ENCODE measurements at regions not wholly inside any gene's neighbourhood (a gene's known extent, or its start where the extent isn't known, plus 50 kb on each side); places are given as distances from the start of the nearest gene placed in this dataset.

DNA sequence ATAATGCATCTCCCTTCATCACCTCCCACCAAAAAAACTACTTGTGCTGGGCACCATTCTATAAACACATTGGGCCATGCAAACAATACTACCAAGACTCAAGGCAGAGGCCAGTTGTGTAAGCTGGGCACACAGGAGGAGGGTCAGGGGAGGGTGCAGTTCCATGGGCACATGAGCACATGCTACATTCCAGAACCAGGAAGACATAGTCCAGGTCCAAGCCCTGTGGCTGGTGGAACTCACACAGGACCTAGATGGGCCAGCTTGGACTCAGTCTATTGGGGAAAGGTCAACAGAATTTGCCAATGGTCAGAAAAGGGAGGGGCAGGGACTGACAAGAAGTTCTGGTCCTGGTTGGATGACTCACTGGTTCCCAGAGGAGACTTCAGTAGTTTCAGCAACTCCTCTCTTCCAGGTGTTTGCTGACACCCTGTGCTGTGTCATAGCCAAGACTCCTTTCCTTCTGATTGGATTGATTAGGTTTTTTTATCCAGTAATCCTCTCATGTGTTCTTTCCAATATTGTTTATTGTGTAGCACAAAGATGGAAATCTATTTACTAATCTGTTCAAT lies 249.7 kb downstream of the C1orf94 start:
- TF ChIP-seq, protein P1, sequence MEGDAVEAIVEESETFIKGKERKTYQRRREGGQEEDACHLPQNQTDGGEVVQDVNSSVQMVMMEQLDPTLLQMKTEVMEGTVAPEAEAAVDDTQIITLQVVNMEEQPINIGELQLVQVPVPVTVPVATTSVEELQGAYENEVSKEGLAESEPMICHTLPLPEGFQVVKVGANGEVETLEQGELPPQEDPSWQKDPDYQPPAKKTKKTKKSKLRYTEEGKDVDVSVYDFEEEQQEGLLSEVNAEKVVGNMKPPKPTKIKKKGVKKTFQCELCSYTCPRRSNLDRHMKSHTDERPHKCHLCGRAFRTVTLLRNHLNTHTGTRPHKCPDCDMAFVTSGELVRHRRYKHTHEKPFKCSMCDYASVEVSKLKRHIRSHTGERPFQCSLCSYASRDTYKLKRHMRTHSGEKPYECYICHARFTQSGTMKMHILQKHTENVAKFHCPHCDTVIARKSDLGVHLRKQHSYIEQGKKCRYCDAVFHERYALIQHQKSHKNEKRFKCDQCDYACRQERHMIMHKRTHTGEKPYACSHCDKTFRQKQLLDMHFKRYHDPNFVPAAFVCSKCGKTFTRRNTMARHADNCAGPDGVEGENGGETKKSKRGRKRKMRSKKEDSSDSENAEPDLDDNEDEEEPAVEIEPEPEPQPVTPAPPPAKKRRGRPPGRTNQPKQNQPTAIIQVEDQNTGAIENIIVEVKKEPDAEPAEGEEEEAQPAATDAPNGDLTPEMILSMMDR (conservative IDR thresholded peaks at IDR 0.05) = no peak
- TF ChIP-seq EZH2 (IDR thresholded peaks at IDR 0.05; ENCODE audit: low read depth) = no peak

Data from PC-9 (cell line).